OCI-LY7 (cell line): ENCODE measurements at regions not wholly inside any gene's neighbourhood (a gene's known extent, or its start where the extent isn't known, plus 50 kb on each side); places are given as distances from the start of the nearest gene placed in this dataset.

Source experiments
- EZH2phosphoT487 ChIP-seq: fragments of 200-600 bp; sonication (generic); IDR thresholded peaks from 2 replicates; pipeline ENCODE4 v1.6.1; 2018; ENCODE audit warnings: low read depth, borderline replicate concordance, mild to moderate bottlenecking, mixed run types, antibody characterized with exemption, low read length, moderate library complexity, mixed read lengths
- TF ChIP-seq, protein P1 (sequence below): fragments of 200-600 bp; sonication (generic); conservative IDR thresholded peaks from 2 replicates; pipeline ENCODE4 v1.5.1; 2014; ENCODE audit warnings: mild to moderate bottlenecking, antibody characterized with exemption, low read length, moderate library complexity, mixed read lengths

DNA sequence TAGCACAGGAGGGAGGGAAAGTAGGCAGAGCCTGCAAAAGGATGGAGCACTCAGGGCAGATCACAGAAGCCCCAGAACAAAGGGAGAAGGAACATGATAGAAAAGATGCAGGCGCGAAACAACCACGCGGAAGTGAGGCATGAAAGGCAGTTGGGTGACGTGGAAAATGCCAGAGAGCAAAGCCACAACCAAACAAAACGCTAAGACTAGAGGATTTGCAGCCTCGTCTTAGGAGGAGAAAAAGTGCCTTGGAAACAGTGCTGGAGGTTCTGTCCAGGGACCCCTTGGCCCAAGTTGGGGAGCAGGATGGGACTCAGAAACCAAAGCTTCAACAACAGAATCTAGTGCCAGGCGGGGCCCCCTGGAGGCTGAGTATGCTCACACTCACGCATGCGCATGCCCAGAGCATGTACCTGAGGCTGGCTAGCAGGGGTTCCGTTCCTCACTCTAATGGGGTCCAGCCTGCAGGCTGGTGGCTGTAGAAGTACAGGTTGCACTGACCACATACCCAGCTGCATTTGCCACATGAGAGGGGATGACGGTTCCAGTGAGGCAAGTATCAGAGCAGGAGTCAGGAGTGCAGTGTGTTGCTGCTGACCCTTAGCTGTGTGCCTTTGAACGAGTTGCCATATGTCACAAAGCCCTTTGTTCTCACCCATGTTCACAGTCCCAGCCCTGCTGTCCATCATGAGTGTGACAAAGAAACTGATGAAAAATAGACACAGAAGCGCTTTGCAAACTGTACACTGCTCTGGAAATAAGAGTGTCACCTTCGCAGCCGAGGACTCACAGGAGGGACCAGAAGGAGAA is 568.6 kb upstream of the CADM1 start:
- TF ChIP-seq, protein P1, sequence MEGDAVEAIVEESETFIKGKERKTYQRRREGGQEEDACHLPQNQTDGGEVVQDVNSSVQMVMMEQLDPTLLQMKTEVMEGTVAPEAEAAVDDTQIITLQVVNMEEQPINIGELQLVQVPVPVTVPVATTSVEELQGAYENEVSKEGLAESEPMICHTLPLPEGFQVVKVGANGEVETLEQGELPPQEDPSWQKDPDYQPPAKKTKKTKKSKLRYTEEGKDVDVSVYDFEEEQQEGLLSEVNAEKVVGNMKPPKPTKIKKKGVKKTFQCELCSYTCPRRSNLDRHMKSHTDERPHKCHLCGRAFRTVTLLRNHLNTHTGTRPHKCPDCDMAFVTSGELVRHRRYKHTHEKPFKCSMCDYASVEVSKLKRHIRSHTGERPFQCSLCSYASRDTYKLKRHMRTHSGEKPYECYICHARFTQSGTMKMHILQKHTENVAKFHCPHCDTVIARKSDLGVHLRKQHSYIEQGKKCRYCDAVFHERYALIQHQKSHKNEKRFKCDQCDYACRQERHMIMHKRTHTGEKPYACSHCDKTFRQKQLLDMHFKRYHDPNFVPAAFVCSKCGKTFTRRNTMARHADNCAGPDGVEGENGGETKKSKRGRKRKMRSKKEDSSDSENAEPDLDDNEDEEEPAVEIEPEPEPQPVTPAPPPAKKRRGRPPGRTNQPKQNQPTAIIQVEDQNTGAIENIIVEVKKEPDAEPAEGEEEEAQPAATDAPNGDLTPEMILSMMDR = peak; percentile 63
- TF ChIP-seq EZH2phosphoT487 = no peak
